NCI-H345 treated with DMSO at 0.1 percent for 48 hours (cell line): ENCODE measurements at regions not wholly inside any gene's neighbourhood (a gene's known extent, or its start where the extent isn't known, plus 50 kb on each side); places are given as distances from the start of the nearest gene placed in this dataset.

Source experiments
- DNase-seq: peaks from one replicate; lab custom pipeline; 2025; ENCODE audit not compliant: unreplicated experiment; lab: John Stamatoyannopoulos, UW

DNA sequence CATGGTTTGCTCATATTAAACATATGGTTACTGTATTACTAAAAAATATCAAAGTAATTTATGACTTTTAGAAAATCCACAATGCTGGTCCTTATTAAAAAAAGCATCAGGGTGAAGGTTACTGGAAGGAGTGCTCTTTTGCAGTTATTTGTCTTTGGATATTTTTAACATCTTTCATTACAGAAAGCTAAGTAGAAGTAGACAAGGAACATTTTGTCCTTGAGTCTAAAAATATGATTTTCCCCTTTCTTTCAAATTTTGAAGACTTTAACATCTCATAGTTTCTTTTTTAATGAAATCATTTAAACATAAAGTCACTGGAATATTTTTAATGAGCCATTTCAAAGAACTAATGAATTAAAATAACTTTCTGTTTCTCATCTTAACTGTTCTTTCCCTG, 110.1 kb upstream of the TNS3 start:
- DNase-seq, result no peak

- DNase-seq, result no peak
Observed at GRCh38 chr7:47690902-47691558, 109.1 kb upstream of the TNS3 start.

DNA sequence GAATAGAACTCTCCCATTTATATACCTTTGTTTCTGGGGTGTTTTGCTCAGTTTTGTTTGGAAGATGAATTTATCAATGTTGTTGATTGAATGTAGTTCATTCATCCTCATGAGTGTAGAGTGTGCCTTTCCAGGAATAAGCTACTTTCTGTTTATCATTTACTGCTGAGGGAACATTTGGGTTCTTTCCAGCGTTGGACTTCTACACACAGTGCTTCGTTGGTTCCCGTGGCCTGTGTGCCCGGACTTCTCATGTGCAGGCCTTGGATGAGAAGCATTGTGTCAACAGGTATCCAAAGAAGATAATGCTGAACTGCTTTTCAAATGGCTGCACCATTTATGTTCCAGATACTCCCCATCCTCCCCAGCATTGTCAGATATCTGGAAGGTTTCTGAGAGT, 107.6 kb upstream of the TNS3 start:
- no peak for DNase-seq

- DNase-seq, result no peak
Observed at GRCh38 chr7:47688311-47689100, 106.6 kb upstream of the TNS3 start.

- DNase-seq, result no peak
Observed at GRCh38 chr7:47685712-47686376, 103.9 kb upstream of the TNS3 start.

DNA sequence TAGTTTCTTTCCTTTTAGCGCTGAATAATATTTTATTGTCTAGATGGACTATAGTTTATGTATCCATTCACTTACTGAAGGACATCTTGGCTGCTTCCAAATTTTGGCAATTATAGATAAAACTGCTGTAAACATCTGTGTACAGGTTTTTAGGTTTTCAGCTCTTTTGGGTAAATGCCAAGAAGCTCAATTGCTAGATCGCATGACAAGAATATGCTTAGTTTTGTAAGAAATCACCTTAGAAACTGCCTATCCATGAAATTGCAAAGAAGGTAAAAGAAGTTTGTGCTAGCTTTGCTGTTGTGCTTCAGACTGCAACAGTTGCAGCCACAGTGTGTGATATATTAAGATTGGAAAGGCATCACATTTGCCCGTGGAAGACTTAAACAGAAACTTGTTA, 103.2 kb upstream of the TNS3 start:
- DNase-seq, result no peak

DNA sequence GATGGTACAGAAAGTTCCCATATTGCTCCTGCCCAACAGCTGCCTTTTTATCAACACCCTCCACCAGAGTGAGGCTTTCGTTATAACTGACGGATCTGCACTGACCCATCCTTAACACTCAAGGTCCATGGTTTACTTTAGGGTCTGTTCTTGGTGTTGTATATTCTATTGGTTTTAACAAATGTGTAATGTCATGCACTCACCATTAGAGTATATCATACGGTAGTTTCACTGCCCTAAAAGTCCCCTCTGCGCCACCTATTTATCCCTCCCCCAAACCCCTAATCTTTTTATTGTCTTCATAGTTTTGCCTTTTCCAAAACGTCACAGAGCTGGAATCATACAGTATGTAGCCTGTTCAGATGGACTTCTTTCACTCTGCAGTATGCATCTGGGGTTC, 102.8 kb upstream of the TNS3 start:
- no peak for DNase-seq

GRCh38 chr7:47683485-47683898, 101.6 kb upstream of the TNS3 start:
- no peak for DNase-seq

GRCh38 chr7:47682874-47683273, 101.0 kb upstream of the TNS3 start:
- no peak for DNase-seq

DNA sequence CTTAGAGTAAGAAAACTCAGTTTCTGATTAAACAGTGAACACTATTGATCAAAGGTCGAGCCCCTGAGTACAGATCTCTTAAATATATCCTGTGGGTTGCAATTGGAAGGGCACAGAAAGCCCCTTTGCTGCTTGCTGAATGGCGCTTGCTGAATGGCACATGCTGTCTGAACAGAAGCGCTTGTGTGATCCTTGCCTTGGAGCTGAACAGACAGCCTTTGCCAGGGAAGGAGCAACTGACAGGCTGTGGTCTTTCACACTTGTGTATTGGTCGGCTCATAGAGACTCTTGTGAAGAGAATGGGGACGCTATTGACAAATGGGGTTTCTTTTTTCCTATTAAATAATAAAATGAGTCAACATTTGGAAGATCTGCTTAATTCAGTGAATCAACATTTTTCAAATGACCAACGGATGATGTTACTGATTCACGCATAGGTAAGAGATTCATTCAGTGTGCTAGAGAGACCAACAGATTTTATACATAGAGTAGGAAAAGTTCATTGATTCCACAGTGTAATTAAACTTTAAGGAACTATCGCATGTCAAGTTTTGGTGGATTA, 99.4 kb upstream of the TNS3 start:
- no peak for DNase-seq

GRCh38 chr7:47678641-47679380, 96.9 kb upstream of the TNS3 start:
- no peak for DNase-seq

DNA sequence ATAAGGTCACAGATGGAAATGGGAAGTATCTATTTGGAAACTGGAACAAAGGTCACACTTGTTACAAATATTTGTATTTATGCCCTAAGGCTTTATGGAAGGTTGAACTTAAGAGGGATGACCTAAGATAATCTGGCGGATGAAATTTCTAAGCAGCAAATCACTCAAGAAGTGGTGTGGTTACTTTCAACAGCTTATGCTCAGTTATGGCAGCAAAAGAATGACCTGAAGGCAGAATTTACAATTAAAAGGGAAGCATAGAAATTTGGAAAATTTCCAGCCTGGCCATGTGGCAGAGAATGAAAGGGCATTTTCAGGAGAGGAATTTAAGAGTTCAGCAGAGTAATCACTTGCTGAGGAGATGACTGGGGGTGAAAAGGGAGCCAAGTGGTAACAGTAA, 95.8 kb upstream of the TNS3 start:
- no peak for DNase-seq

- no peak for DNase-seq
Observed at GRCh38 chr7:47677093-47677492, 95.2 kb upstream of the TNS3 start.

GRCh38 chr7:47672977-47673381, 91.1 kb upstream of the TNS3 start:
- DNase-seq, result no peak

DNA sequence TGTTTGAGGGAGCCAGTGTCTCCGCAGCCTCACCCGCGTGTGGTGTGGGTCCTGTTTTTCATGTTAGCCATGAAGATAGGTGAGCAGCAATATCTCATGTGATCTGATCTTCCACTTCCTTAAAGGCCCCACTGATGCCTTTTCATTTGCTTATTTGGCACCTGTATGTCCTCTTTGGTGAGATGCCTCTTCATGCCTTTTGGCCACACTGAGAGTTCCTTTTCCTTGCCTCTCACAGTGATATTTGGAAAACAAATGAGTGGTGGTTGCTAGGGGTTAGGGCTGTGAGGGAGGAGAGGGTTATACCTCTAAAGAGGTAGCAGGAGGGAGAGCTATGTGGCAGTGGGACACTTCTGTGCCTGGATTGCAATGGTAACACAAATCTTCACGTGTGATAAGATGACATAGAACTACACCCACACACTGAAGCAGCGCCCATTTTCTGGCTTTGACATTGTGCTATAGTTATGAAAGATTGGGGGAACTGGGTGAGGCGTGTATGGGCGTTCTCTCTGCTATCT, 90.4 kb upstream of the TNS3 start:
- no peak for DNase-seq

- no peak for DNase-seq
Observed at GRCh38 chr7:47671358-47671757, 89.4 kb upstream of the TNS3 start.

DNA sequence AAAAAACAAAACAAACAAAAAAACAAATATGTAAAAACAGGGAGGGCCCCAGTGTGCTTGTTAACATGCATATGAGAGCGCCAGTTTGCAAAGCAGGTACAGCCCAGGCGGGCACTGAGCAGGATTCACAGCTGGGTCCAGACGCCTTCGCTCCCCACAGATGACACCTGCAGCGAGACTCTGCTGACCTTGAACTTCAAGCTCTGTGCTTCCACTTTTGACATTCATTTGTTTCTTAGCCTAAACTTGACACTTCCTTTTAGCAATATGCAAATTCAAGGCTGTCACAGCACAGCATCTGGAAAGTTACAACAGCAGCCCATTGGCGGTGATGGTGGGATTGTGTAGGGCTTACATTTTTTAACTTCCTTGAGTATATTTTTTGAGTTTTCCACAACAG, 88.8 kb upstream of the TNS3 start:
- DNase-seq, result no peak

- no peak for DNase-seq
Observed at GRCh38 chr7:47669901-47670384, 88.0 kb upstream of the TNS3 start.

- DNase-seq, result peak; percentile 11
Observed at GRCh38 chr7:47669178-47669891, 87.4 kb upstream of the TNS3 start.

DNA sequence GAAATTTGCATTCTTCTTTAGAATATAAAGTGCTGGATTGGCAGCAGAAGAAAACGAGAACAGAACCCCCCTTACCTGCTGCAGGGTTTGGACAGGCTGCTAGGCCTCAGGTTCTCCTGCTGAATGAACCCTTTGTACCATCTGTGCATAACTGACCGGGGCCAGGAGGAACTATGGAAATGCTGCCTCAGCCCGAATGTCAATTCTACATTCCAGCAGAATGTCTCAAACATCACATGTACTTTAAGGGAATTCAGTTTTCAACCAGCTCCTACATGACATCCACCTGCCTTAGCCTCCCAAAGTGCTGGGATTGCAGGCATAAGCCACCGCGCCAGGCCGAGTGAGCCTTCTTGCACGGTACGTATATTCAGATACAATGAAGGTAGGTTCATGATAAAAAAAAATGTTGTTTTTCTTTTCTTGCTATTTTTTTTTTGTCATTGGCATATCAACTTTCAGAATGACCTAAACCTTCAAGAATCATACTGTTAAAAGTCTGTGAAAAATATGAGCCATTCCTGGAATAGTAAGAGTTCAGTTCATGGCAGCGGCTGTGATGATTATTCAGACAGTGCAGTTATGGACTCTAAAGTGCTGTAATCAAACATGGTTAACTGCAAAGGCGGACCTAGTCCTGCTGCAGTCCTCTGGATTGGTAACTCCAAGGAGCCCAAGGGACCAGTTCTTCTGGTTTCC, 84.4 kb upstream of the TNS3 start:
- DNase-seq, result no peak
